ENCODE measurements at regions not wholly inside any gene's neighbourhood (a gene's known extent, or its start where the extent isn't known, plus 50 kb on each side); places are given as distances from the start of the nearest gene placed in this dataset.

DNA sequence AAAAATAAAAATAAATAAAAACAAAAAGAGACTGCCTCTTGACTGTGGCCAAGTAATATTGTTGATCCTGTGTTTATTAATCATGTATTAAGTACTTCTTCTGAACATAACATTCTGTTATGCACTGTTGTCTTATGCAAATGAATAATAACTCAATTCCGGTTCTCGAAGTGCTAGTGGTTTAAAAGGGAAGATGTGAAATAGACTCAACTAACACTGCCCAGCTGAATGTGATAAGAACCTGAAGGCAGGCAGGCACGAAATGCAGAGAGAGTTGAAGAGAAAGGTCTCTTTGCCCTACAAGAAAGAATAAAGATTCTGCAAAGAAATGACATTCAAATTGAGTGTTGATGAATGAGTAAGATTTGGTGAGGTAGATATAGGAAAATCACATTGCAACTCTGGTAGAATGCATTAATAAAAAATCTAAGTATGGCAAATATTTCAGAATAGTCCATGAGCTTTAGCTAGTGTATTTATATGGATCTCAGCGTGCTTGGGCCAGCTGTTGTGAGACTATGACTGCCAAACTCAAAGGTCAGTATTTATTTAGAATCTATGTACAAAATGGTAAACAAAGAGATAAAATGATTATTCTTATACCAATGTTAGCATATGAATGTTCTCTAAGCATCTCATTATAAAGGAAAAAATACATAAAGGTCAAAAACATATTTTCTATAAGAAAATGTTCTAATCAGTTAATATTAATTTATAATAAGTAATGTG lies 352.3 kb upstream of the CDH7 start:
- Histone ChIP-seq H3K27me3 (no peaks in the 10 kb centered on the region), H3K36me3 (no peaks in the 10 kb centered on the region), H3K27ac (no peak overlapping the region), H3K9me3 (no peaks in the 10 kb centered on the region), H3K4me1 (no peaks in the 10 kb centered on the region), H3K4me3 (no peak overlapping the region)
- no peak for DNase-seq
- WGBS, 2 donors: 47 to 58% methylated on average over 4 of the region's 4 CpGs
- intact Hi-C loops (cut with DNase I): no loop called here
- no peak for TF ChIP-seq POLR2AphosphoS5 (IDR thresholded peaks at IDR 0.05)
- TF ChIP-seq POLR2A (IDR thresholded peaks at IDR 0.05): no peak
- TF ChIP-seq, protein P1, sequence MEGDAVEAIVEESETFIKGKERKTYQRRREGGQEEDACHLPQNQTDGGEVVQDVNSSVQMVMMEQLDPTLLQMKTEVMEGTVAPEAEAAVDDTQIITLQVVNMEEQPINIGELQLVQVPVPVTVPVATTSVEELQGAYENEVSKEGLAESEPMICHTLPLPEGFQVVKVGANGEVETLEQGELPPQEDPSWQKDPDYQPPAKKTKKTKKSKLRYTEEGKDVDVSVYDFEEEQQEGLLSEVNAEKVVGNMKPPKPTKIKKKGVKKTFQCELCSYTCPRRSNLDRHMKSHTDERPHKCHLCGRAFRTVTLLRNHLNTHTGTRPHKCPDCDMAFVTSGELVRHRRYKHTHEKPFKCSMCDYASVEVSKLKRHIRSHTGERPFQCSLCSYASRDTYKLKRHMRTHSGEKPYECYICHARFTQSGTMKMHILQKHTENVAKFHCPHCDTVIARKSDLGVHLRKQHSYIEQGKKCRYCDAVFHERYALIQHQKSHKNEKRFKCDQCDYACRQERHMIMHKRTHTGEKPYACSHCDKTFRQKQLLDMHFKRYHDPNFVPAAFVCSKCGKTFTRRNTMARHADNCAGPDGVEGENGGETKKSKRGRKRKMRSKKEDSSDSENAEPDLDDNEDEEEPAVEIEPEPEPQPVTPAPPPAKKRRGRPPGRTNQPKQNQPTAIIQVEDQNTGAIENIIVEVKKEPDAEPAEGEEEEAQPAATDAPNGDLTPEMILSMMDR (IDR thresholded peaks at IDR 0.05): no peak
- no peak for TF ChIP-seq EP300 (IDR thresholded peaks at IDR 0.05)

DNA sequence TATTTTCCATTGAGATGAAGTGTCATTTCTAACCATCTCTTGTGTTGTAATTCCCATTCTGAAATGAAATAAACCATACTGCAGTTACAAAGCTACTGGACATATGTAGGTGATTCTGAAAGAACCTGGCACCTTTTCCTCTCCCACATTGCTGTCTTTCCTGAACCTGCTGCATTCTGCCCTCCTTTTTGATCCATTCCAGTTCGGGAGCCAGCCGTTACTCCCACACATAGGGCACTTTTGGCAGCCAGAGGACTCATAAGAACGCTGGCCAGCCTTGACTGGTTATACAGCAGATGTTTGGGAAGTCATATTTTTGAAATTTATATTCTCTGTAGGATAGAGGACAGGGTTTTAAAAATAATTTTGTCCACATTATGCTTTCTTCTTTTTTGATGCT lies 369.8 kb upstream of the CDH7 start:
- 62 to 73% methylated on average over 3 of the region's 3 CpGs for WGBS, 2 donors
- Histone ChIP-seq H3K9me3 (no peaks in the 10 kb centered on the region), H3K27me3 (no peaks in the 10 kb centered on the region), H3K4me1 (no peaks in the 10 kb centered on the region), H3K27ac (no peak overlapping the region), H3K36me3 (no peaks in the 10 kb centered on the region), H3K4me3 (no peak overlapping the region)
- intact Hi-C loops (cut with DNase I): no loop called here
- no peak for TF ChIP-seq EP300 (IDR thresholded peaks at IDR 0.05)
- no peak for TF ChIP-seq POLR2A (IDR thresholded peaks at IDR 0.05)
- TF ChIP-seq, protein P1 (IDR thresholded peaks at IDR 0.05): no peak
- TF ChIP-seq POLR2AphosphoS5 (IDR thresholded peaks at IDR 0.05): no peak
- DNase-seq: no peak

GRCh38 chr18:65380571-65380970 lies 370.2 kb upstream of the CDH7 start:
- Histone ChIP-seq H3K36me3 (no peaks in the 10 kb centered on the region), H3K4me1 (no peaks in the 10 kb centered on the region), H3K27ac (no peak overlapping the region), H3K9me3 (no peaks in the 10 kb centered on the region), H3K27me3 (no peaks in the 10 kb centered on the region), H3K4me3 (no peak overlapping the region)
- TF ChIP-seq EP300 (IDR thresholded peaks at IDR 0.05) (no peak), POLR2AphosphoS5 (IDR thresholded peaks at IDR 0.05) (no peak), POLR2A (IDR thresholded peaks at IDR 0.05) (no peak)
- TF ChIP-seq, protein P1 (IDR thresholded peaks at IDR 0.05): no peak
- intact Hi-C loops (cut with DNase I): no loop called here
- DNase-seq: no peak

- DNase-seq: no peak
- no peak overlapping the region for H3K27ac ChIP-seq
- no peaks in the 10 kb centered on the region for H3K27me3 ChIP-seq
- no peaks in the 10 kb centered on the region for H3K36me3 ChIP-seq
- H3K9me3 ChIP-seq: no peaks in the 10 kb centered on the region
- H3K4me3 ChIP-seq: no peak overlapping the region
- intact Hi-C loops (cut with DNase I): no loop called here
- TF ChIP-seq EP300 (IDR thresholded peaks at IDR 0.05) (no peak), POLR2A (IDR thresholded peaks at IDR 0.05) (no peak), POLR2AphosphoS5 (IDR thresholded peaks at IDR 0.05) (no peak)
- TF ChIP-seq, protein P1 (IDR thresholded peaks at IDR 0.05): no peak
- 68 to 82% methylated on average over 3 of the region's 3 CpGs for WGBS, 2 donors
- H3K4me1 ChIP-seq: no peaks in the 10 kb centered on the region
Observed at GRCh38 chr18:65372904-65373303, 377.9 kb upstream of the CDH7 start.
